HS-27A (cell line): ENCODE measurements at regions not wholly inside any gene's neighbourhood (a gene's known extent, or its start where the extent isn't known, plus 50 kb on each side); places are given as distances from the start of the nearest gene placed in this dataset.

Experiments
- DNase-seq: peaks from one replicate; pipeline ENCODE4 v3.0.0-alpha.2; 2012; ENCODE audit warnings: low read depth, missing footprints

DNA sequence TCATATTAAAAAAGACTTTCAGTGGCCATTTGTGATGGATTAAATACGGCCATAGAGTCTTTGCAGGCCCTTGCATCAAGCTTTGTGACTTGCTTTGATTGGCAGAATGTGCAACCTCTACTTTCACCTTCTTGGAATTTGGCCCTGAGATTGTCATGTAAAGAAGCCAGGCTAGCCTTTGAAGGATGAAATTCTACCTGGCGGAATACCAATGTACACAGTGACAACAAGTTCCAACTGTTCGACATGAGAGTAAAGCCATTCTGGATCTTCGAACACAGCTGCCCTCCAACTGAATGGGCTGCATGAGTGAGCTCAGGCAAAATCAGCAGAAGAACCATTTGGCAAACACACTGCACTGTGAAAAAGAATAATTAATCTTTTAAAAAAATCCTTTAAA is 321.3 kb downstream of the PHF14 start:
- DNase-seq = no peak

DNA sequence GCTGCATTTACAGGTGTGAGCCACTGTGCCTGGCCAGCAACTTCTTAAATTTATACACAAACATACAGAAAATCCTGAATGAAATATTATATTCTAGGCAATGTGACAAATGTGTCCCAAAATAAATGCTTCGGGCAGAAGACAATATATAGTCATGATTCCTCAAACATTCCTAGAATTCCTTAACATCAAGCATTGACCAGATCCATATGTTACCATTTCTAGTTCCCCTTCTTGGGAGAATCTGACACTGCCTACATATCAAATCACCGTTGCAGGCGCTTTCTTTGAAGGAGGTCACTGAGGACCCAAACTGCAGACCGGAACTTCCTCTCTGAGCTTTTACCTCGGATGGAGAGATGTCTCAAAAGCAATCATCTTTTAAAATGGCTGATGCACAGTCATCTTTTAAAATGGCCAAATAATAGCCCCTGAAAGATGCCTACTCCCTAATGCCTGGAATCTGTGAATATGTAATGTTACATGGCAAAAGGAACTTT is 323.5 kb downstream of the PHF14 start:
- DNase-seq = no peak

DNA sequence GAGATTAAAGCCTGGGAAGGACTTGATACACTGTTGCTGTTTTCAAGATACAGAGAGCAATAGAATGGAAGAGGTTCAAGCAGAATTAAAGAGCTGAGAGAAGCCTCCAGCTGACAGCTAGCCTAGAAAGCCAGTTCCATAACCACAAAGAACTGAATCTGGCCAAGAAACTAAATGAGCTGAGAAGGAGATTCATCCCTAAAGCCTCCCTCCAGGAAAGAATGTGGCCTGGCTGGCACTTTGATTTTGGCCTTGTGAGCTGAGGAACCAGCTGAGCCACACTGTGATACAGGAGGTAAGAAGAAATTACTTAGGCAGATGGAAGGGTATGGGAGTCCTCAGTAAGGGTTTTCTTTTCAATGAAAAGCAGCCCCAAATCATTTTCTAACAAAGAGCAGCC is 324.1 kb downstream of the PHF14 start:
- DNase-seq = no peak

DNA sequence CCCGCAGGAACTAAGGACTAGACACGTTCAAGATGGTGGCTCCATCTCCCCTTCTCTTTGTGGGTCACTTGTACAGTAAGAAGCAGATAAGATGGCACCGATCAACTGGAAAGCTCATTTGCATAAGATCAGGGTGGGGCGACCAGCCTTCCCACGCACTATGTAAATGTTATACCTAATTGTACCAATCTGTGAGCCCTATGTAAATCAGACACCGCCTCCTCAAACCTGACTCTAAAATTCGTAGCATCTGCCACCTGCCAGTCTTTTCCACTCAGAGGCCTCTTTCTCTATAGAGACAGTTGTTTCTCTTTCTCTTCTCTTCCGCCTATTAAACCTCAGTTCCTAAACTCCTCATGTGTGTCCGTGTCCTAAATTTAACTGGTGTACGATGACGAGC is 324.5 kb downstream of the PHF14 start:
- DNase-seq = no peak

DNA sequence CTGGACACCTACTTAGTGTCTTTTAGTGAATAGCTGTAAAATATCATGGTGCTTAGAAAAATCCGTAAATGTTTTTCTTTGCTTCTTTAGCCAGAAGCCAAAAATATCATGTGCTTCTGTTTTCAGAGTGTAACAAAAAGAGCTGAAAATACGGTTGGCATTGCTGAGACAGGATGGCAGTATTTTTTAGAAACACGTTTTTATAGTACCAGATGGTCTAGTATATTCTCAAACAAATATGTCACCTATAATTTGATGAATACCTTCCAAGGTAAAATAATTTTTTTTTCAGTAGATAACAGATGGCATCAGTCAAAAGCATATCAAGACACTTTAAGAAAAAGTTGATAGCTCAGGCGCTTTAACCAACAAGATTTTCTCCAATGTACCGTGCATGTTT is 326.6 kb downstream of the PHF14 start:
- DNase-seq = no peak

DNA sequence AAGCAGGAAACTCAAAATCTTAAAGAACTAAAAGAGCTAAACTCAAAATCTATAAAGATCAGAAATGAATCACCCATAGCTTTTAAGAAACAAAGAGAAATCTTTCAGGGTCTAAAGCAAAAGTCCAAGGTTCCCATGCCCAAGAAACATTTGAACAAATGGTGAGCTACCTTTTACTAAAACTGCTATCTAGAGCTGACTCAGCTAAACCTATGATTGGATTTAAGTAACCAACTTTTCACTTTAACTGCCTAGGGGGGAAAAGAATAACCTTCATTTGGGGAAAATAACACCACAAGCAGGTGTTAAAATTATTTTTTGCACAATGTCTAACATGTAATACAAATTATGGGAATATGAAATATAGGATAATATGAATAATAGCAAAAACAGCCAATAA is 328.4 kb downstream of the PHF14 start:
- no peak for DNase-seq

DNA sequence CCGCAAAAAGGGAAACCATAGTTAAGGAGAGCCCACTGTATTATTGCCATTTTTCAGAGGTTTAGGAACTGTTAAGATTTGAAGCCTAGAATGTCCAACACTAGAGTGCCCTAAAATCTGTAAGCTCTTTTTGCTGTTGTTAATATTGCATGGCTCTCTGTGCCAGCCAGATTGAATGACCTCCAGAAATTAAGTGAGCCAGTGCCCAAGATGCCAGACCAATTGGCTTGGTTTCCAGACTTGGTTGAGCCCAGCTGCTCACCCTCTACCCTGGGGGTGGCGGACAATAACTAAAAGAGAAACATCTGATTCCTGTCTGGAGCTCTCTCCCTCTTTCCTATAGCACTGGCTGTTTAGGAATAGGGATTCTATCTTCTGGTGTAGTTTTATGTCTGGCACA is 340.1 kb downstream of the PHF14 start:
- no peak for DNase-seq

DNA sequence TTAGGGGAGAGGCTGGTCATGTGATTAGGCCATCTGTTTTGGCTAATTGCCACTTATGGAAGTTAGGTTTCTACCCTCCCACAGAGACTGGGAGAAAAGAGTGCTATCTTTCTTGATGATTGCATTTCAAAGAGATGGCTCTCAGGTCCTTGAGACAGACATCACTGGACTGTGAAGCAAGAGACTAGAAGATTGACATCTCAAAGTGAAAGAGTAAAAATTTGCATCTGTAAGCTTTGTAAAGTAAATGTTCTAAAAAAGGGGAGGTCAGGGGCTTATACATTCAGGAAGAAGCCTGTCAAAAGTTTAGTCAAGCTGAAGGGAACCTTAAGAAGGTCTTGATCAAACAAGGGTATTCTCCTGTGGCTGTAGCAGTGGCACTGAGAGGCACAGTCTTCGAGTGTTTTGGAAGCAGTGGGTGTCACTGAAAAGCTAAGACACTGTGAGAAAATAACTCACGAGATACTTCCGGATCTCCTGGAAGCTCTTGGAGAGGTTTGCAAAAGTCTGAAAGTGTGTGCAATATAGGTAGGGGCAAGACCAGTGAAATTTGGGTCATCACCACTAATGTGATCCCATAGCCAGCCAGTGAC is 342.1 kb downstream of the PHF14 start:
- DNase-seq = no peak

DNA sequence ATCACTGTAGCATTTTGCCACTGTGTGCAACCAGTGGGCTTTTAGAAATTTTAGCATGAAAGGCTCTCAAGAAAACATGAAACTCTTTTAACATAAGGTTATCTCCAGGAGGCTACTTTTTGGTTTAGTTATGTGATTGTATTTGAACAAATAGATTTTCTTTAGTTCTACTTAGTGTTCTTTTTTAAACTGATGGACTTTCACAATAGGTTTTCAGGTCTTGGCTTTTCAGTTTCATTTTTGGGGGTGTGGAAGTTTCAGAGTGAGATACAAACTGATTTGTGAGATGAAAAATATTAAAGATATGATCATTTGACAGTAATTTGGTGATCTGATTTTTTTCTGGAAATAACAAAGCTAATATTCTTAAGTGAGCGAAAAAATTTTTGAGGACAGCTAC is 344.1 kb downstream of the PHF14 start:
- DNase-seq = no peak

DNA sequence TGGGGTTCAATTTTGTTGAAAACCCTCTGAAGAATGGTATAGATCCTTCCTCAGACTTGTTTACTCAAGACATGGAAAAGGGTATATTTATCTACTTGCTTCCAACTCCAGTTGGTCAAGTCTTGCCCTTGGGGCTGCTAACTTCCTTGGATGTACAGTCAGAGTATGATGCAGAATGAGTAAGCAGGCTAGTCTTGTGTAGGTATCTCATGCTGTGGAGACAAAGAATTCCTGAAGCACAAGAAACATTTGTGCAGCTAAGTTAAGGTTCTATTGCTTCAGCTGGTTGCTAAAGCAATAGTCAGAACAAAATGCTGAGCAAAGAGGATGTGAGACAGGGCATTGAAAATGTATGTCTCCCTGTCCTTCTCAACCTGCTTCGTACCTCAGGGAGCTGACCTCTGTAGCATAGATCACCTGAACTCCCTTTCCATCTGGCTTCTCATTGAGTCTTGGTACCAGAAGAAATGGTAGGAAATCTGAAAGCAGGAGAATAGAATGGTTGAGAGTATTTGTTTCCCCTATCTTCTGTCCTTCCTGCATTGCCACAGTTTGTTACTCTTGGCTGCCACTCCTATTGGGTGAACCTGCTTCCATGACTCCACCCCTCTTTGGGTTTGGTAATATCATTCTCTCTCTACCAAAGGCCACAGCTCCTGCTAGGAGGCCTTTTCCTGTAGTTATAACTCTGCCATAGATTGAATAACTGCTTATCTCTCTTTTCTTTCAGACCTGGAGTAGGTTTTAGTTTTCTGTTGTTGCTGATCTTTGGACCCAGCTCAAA is 346.0 kb downstream of the PHF14 start:
- no peak for DNase-seq
